Hindlimb muscle (tissue), 1 donor: ENCODE measurements at regions not wholly inside any gene's neighbourhood (a gene's known extent, or its start where the extent isn't known, plus 50 kb on each side); places are given as distances from the start of the nearest gene placed in this dataset.
"Not testable (repeated sequence)": the region's sequence is repeated elsewhere in the genome, so short reads cannot be mapped to it uniquely, and the experiment has no call there.

Source experiments
- DNase-seq: peaks from one replicate; pipeline ENCODE4 v3.0.0-alpha.2; 2013

DNA sequence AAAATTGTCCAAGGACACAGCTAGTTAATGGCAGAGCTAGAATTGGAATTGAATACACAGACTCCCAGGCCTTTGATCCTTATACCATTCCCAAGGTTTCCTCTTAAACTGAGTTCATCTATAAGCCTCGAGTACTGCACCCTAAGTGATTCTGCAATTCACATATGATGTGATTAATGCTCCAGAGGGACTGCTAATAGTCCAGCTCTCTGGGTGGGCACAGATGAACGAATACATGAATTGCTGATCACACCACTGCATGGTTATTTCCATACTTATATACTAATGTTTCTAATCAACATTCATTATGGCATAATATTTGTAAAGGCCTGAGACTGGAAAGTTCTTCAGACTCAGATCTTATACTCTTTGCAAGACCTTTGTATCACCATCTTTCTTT lies 101.8 kb downstream of the NUFIP1 start:
- no peak for DNase-seq

DNA sequence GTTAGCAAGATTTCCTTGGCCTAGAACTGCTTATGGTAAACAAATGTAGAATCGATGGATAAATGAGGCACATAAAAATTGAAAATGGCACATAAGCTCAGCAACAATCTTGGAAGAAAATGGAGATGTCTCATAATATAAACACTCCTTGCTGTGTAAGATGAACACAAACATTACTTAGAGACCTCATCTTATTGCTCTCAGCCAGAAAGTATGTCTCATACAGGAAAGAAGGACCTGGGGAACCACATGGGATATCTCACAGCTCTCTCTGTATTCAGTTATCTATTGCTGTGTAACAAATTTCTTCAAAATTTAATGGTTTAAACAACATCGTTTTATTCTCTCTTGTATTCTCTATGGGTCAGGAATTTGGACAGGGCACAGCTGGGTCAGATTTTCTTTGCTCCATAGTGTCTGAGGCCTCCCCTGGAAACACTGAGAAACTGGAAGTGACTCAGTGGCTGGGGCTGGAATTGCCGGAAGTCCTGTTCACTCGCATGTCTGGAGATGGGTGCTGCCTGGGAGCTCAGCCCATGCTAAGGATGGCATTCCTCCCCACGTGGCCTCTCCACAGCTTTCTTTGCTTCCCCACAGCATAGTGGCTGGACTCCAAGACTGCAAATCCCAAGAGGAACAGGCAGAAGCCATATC lies 105.1 kb downstream of the NUFIP1 start:
- no peak for DNase-seq

DNA sequence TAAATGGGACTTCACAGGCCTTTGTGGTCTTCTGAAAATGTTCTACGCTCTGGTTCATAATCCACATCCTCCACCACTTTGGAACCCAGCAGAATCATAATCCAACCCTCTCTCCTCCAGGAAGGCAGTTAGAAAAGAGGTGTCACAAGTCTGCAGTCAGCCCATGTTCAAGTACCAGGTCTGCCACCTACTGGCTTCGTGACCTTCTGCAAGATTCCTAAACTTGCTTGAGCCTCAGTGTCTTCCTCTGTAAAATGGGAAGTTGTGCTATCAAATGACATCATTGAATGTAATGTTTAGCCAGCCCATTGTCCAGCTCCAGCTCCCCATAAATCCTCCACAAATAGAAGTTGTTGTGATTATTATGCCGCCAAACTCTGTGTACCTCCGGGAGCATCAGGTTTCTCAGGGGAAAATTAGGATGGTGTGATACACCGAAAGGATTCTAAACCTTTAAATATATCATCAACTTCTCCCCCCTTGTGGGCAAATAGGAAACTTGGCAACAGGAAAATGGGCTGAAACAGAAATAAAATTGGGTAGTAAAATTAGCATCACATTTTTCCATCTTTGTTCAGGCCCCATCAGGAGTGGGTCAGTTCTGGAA lies 109.7 kb downstream of the NUFIP1 start:
- DNase-seq, result no peak

DNA sequence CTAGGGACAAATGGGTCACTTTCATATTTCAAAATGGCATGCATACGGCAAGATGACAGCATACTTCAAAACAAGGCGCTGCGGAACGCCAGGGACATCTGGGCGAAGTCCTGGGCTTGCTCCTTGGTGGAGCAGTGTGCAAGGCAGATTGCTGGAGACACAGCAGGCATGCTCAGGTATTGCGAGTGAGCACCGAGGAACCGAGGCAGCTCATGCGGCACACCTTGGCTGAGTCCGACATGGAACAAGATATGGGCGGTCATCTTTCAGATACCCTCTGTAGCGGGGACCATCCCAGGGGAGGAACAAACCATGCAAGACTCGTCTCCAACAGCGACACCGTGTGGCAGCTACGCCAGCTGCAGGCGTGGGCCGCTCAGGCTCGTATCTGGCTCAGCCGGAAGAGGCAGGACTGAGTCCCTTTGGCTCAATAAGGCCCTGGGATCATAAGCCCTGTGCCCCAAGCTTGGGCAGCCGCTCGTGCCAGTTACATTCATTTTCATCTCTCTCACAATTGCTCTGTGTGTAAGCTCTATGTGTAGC lies 112.4 kb downstream of the NUFIP1 start:
- no peak for DNase-seq

DNA sequence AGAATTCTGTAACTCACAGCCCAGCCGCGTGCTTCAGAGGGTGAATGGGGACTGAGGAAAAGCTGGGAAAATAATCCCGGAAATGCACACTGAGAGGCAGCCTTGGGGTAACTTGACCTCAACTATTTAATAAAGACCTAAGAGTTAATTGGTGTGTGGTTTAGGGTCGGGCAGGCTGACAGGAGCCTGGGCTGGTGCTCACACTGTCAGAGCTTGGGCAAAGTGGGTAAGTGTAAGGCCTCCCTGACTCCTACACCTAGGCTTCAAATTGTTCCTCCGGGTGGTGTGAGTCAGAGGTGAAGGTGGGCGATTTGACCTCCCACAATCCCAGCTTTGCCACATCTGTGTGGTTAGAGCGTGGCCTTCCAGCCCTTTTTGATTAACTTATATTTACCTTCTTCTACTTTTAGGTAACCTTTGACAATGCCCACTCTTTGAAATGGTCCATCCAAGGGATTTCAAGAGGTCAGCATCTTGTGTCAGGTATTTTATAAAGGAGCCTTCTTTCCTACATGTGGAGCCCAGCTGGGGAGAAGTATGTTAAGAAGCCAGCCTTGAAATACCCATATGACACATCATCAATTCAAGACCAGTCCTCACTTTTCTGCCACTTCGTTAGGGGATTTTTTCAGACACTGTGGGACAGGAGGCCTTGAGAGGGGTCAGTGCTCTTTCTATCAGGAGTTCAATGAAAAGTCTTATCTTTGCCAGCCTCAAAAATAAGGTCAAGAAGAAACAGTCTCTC lies 114.2 kb downstream of the NUFIP1 start:
- no peak for DNase-seq

DNA sequence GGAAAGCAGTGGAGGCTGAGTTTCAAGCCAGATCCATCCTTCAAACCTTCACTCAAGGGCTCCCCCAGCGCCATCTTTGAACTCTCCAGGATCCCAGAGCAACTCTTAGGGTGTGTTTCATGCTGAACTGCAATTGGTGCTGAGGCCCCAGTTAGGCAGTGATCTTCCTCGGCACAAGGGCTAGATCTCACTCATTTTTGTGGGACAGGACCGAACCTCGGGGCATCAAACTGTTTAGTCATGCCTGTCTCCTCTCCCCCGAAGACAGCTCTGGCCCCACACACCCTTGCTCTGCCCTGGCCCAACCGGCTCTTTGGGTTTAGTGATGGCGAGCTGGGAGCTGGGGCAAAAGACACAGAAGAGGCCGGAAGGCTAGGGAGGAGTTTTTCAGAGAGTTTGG lies 115.1 kb downstream of the NUFIP1 start:
- DNase-seq, result no peak

DNA sequence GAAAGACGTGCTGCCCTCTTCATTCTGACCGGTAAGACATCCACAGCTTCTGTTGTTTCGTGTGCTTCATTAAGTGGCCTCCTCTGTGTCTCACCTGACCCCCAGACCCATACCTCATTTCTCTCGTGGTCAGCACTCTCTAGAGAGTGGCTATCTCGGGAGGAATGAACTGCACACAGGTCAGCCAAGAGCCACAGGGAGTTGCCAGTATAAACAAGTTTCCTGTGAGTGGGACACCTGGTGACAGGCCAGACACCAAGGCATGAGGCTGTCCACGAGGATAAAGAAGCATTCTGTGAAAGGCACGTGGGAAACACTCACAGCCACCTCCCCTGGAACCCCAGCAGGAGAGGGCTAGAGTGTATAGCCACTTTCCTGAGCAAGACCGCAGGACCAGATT lies 115.8 kb downstream of the NUFIP1 start:
- DNase-seq, result no peak

DNA sequence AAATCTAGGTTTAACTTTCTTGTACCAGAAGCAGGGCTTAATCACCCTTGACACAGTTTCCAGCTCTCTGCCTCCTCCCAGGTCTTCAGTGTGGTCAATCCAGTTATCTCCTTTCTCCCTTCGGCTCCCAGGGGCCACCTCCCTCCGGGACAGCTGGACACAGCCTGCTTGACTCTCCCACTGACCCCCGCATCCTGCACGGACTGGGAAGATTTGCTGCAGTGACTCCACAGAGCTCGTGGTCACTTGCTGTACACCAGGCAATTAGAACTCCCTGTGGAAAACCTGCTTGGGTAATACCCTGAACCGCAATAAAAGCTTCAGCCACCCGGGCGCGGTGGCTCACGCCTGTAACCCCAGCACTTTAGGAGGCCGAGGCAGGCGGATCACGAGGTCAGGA lies 116.5 kb downstream of the NUFIP1 start:
- no peak for DNase-seq

DNA sequence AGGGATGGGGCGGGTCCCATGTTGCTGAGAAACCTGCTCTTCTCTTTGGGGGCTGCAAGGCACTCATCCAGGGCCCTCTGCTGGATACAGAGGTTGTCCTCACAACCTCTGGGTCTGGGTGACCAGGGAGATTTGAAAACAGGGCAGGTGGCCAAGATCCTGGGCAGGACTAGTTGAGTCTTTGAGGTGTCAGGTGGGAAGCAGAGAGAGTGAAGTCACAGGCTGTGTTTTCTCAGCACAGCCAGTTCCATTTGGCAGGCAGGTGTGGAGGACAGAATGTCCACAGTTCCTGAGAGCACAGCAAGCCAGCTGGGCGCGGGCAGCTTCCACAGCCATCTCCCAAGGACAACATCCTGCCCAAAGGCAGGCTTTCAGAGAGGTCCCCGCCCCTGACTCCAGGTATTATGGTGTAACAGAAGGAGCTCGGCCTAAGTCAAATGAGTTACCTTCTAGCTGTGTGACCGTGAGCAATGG lies 118.8 kb downstream of the NUFIP1 start:
- DNase-seq, result no peak

DNA sequence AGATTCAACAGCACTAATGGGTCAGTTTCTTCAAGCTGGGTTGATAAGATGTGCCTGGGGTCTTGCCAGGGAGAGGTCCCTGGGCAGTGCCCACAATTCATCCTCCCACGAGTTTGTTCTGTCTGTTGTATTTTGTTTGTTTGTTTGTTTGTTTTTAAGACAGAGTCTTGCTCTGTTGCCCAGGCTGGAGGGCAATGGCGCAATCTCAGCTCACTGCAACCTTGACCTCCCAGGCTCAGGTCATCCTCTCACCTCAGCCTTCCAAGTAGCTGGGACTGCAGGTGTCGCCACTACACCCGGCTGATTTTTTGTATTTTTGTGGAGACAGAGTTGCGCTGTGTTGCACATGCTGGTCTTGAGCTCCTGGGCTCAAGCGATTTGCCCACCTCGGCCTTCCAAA lies 120.1 kb downstream of the NUFIP1 start:
- no peak for DNase-seq

DNA sequence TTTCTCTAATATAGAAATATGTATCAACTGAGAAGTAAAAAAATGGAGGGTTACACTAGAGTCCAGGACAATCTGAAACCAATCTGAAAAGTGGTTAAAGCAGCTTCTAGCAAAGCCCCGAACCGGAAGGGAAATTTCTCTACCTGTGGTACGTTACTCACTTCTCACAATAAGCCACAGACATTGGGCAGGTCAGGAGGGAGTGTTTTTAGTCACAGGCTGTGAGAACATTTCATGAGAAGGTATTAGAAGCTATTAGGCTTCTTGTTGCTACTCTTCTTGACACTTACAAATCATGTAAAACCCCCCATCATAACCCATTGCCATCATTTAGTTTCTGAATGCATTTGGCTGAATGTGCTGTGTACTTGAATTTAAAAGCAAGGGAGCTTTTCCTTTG lies 120.9 kb downstream of the NUFIP1 start:
- DNase-seq, result no peak

DNA sequence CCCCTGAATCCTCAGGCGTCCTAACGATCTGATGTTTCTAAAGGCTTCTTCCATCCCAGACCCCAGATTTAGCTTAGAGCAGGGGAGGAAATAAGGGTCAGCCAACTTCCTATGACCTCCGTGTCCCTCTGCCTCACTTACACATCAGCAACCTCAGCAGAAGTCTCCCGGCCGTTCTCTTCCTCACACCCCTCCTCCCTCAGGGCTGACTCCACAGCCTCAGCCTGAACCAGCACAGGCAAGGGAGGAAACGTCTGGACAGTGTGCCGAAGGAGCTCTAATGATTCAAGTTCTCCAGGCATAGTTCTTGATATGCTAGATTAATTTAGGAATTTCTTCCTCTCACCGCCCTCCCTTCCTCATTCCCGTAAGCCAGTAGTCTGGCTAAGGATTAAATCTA lies 121.4 kb downstream of the NUFIP1 start:
- no peak for DNase-seq

DNA sequence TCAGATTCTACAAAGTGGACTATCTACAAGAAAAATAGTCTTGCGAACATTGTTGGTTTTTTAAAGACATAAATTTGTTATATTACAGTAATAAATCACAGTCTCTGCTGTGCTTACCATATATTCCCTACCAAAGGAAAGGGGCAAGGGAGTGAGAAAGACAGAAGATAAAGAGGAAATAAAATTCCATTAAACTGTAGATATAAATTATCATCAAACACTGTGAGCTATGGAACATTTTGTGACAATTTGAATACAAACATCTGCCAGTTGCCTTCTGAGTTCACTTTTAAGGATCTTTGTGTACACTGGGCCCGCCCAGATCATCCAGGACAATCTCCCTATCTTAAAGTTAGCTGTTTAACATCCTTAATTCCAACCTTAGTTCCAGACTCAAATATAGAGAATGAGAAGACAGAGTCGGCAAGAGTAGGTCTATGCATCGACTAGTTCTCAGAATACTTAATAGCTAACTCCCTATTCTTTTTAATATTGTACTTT lies 122.8 kb downstream of the NUFIP1 start:
- DNase-seq, result no peak

DNA sequence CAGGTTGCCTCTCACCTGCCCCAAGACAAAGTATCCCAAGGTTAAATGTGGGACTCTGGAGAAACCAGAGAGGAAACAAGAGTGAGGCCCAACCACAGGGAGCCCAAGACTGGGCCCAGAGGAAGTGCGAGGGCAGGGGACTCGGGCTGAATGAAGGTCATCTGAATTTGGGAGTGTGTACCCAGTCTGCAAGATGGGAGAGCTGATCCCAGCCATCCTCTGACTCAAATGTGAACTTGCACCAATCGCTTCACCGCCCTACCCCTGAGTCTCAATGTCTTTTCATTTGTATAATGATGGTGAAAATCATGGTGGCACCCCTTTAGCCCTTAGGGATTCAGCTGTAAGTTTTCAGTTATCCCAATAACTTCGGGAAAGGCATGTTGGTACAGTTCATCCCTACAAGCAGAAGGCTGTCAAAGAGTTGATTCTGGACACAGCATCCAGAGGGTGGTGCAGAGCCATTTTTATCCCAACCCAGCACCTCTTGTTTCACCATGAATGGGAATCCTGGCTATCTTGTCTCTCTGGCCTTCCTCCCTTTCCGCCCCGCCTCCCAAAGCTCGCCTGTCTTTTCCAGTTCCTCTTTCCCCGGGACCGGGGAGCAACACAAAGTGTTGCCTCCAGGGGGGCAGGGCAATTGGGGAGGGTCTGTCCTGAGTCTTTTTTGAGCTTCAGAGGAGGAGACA lies 123.4 kb downstream of the NUFIP1 start:
- DNase-seq, result no peak

DNA sequence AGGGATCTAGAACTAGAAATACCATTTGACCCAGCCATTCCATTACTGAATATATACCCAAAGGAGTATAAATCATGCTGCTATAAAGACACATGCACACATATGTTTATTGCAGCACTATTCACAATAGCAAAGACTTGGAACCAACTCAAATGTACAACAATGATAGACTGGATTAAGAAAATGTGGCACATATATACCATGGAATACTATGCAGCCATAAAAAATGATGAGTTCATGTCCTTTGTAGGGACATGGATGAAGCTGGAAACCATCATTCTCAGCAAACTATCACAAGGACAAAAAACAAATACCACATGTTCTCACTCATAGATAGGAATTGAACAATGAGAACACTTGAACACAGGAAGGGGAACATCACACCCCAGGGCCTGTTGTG lies 125.6 kb downstream of the NUFIP1 start:
- DNase-seq, result not testable (repeated sequence)

DNA sequence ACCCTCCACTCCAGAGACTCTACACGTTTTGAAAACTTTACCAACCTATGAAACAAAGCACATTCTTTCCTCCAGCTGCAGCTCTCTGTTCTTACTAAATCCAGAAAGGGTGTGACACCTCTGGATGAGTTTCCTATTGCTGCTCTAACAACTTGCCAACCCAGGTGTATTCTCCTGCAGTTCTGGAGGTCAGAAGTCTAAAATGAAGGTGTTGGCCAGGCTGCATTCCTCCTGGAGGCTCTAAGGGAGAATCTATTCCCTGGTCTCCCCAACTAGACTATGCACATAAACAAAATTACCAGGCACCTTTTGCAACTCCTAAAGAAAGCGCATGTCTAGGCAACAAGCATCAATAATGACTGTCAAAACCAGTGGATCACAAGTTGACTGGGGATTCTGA lies 128.8 kb downstream of the NUFIP1 start:
- no peak for DNase-seq

DNA sequence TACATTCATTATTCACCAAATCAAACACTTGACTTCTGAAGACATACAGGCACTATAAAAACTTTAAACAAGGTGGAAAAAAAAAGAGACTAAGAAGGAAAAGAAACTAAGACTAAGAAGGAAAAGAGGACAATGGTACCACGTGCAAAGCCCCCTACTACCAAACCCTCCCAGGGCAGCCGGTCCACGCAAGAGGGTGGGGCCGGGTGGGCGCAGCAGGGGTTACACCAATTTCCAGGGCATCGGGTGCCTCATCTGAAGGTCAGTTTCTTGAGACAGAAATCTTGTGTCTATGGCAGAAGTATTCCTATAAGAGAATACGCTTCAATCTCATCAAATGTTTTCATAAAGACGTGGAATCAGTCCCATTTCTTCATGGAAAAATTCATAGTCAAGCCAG lies 131.5 kb downstream of the NUFIP1 start:
- no peak for DNase-seq

DNA sequence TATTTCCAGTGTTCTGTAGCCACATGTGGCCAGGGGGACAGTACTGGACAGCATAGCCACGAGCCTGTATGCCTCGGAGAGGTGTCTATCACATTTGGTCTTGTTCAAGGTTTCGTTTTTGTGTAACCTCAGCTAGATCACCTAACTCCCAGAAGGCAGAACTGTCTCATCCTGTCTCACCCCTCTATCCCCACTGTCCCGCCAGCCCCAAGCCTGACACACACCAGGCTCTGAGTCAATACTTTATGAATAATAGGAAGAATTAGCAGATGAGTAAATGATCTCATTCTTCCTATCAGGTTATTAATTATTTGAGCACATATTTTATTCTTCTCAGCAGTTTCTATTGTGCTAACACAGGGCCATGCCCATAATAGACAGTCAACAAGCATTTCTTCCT lies 132.2 kb downstream of the NUFIP1 start:
- no peak for DNase-seq

DNA sequence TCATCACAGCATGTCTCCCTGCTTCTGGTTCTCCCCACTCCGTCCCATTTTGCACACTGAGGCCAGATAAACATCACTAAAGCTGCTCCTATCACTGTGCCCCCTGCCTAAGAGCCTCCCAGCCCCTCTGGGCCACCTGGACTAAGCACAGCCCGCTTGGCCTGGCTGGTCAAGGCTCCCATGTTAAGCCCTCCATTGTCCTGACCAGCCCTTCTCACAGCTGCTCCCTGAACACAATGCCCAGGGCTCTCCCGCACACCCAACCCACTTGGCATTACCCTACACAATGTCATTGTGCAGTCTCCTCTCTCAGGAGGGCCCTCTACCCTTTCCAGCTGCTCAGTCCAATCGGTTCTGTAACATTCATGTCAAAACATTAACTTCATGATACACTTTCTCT lies 133.4 kb downstream of the NUFIP1 start:
- no peak for DNase-seq

DNA sequence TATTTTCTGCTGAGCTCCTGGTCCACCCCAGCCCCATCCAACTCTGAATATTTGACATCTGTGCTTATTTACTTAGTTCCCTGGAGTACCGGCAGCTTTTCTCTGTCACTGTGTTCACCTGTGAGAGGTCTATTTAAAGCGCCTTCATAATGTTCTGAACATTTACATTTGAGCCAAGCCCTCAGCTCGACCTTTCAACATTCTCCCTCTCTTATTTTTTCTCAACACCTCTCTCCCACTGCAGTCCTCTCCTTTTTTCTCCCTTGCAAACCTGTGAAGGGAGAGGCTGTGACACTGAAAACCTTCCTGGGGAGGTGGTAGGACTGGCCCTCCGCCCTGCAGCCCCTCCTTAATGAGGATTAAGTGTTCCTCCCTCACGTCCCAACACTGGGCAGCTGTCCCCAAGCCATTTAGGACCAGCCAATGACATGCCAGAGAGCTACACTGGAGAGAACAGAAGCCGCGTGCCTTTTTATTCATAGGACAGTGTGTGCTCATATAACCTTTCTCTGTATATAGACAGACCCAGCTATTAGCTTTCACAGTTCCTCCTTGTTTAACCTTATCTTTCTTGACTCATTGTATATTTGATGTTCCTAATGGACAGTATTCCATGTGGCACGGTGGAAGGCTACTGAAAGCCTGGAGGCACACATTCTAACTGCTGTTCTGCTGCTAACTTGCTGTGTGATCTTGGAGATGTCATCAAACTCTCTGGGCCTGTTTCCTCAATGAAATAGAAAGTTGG lies 134.8 kb downstream of the NUFIP1 start:
- peak; percentile 42 for DNase-seq

DNA sequence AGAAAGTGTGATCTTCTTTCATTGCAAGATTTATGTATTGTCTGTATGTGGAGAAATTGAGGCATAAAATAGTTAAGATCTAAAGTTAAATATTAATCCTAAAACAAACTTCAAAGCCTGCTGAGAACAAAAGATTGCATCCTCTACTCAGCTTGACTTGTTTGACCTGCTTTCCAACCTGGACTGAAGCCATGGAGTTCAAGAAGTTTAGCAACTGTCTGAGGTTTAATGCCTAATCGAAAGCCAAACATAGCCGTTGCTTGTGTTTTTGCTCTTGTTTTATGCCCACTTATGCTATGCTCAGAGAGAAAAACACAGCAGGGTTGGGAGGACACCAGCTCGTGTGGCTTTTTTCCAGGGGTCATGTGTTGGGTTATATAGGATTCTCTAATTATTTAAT lies 135.6 kb downstream of the NUFIP1 start:
- DNase-seq, result no peak
